CD8-positive, alpha-beta memory T cell (primary cell): ENCODE measurements at regions not wholly inside any gene's neighbourhood (a gene's known extent, or its start where the extent isn't known, plus 50 kb on each side); places are given as distances from the start of the nearest gene placed in this dataset.
"Not testable (repeated sequence)": the region's sequence is repeated elsewhere in the genome, so short reads cannot be mapped to it uniquely, and the experiment has no call there.

Source experiments
- CTCF ChIA-PET: fragments of 350-600 bp; sonication (Branson Sonifier 250); formaldehyde crosslinking; loops from one replicate; lab custom pipeline; 2021; ENCODE audit warnings: antibody characterized with exemption; lab: Charles Lee
- POLR2A ChIA-PET: fragments of 350-600 bp; sonication (Branson Sonifier 250); formaldehyde crosslinking; loops from one replicate; lab custom pipeline; 2021; ENCODE audit warnings: antibody characterized with exemption; lab: Charles Lee
- DNase-seq, 5 donors: peaks; one replicate each; pipeline versions ENCODE4 v3.0.0 to v3.0.0-alpha.2; 2020 to 2022; ENCODE audit warnings: mixed read lengths in 1 of 5
- H3K27ac ChIP-seq: one replicate; pipeline ENCODE4 v1.7.0; 2013; ENCODE audit warnings: low read depth, mild to moderate bottlenecking, low read length, moderate library complexity
- H3K27me3 ChIP-seq: 2 replicates; pipeline ENCODE4 v1.7.0; 2013; ENCODE audit warnings: low read length, mild to moderate bottlenecking; ENCODE audit not compliant: insufficient read depth, poor library complexity, severe bottlenecking
- H3K36me3 ChIP-seq: 2 replicates; pipeline ENCODE4 v1.7.0; 2013; ENCODE audit warnings: mild to moderate bottlenecking, low read length, moderate library complexity; ENCODE audit not compliant: insufficient read depth
- H3K4me1 ChIP-seq: 2 replicates; pipeline ENCODE4 v1.7.0; 2013; ENCODE audit warnings: mild to moderate bottlenecking, low read length, moderate library complexity; ENCODE audit not compliant: insufficient read depth
- H3K4me3 ChIP-seq: 2 replicates; pipeline ENCODE4 v1.7.0; 2013; ENCODE audit warnings: mild to moderate bottlenecking, low read length
- H3K9me3 ChIP-seq: 2 replicates; pipeline ENCODE4 v1.7.0; 2013; ENCODE audit warnings: mild to moderate bottlenecking, low read length
- H3K27ac Mint-ChIP-seq, 8 donors: one replicate each; pipeline ENCODE4 v1.8.0; 2020 to 2021; ENCODE audit warnings: mixed read lengths in 8 of 8, mild to moderate bottlenecking in 6 of 8, inconsistent platforms in 3 of 8, moderate library complexity in 3 of 8
- H3K27me3 Mint-ChIP-seq, 2 donors: one replicate each; pipeline ENCODE4 v1.8.0; 2020 to 2021; ENCODE audit warnings: mixed read lengths in 2 of 2, mild to moderate bottlenecking in 1 of 2, moderate library complexity in 1 of 2
- H3K36me3 Mint-ChIP-seq, 3 donors: one replicate each; pipeline ENCODE4 v1.8.0; 2020 to 2021; ENCODE audit warnings: mixed read lengths in 3 of 3, inconsistent platforms in 1 of 3, mild to moderate bottlenecking in 1 of 3
- H3K4me1 Mint-ChIP-seq, 3 donors: one replicate each; pipeline ENCODE4 v1.8.0; 2020 to 2021; ENCODE audit warnings: mixed read lengths in 3 of 3, inconsistent platforms in 1 of 3, mild to moderate bottlenecking in 1 of 3
- H3K4me3 Mint-ChIP-seq, 7 donors: one replicate each; pipeline ENCODE4 v1.8.0; 2020 to 2021; ENCODE audit warnings: mixed read lengths in 7 of 7, mild to moderate bottlenecking in 6 of 7, moderate library complexity in 4 of 7, inconsistent platforms in 2 of 7
- H3K9me3 Mint-ChIP-seq, 5 donors: one replicate each; pipeline ENCODE4 v1.8.0; 2020 to 2022; ENCODE audit warnings: mixed read lengths in 5 of 5, mild to moderate bottlenecking in 3 of 5, moderate library complexity in 2 of 5, inconsistent platforms in 1 of 5

DNA sequence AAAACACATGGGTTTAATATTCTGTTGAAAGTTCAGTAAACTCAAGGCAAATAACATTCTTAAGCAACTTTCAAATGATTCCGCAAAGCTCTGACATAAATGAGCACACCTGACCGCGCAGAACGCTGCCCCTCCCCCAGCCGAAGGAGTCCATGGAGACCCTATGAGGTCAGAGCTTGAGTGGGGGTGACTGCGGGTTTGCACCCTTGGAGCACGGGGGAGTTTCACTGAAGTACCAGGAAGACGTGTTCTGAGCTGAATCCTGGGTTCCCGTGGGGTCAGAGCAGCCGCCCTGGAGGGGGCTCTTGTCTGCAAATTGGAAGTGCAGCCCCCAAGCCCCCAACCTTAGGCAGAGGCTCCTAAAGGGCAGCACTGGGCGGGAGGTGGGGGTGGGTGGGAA lies 324.1 kb upstream of the SFSWAP start:
- no peaks in the 10 kb centered on the region for H3K9me3 ChIP-seq
- CTCF ChIA-PET = no interaction called here

DNA sequence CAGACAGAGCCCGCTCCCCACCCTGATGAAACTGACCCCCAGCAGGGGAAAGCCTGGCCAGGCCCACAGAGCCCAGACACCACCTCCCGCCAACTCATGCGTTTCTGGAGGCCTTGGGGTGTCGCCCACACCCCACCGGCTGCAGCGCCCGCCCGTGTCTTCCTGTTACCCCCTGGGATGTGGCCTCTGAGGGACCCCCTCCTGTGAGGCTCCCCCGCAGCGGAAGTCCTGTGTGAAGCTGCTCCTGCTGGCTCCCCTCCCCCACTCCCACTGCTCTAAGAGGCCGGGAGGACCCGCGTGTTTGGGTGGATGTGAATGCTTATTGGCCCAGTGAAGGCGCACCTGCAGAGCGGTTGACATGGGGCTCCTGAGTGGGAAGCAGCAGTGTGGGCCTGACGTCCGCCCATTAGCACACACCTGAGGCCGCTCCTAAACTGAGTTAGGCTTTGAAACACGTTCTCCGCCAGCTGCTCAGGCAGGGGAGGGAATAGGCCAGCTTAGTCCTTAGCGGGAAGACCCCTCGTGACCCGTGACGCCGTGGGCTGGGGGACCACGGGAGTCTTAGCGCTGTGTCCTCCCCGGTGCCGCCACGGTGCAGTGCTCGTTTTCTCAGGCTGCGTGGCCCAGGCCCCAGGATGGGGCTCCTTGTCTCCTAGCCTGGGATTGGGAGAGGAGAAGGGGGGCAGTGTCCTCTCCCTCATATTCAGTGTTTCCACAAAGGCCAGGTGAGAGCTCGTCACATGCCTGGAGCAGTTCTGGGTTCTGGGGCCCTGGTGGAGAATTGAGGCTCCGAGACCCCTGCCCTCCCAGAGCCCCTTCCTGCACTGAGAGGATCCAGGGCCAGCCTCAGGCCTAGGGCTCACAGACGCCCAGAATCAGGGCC lies 323.4 kb upstream of the SFSWAP start:
- no peak overlapping the region for H3K27ac Mint-ChIP-seq
- peak in 1 of 5 donors; percentile 2 for DNase-seq
- ChIA-PET CTCF (no interaction called here), POLR2A (no interaction called here)
- Histone ChIP-seq H3K27me3 (no peaks in the 10 kb centered on the region), H3K27ac (no peak overlapping the region), H3K4me1 (no peaks in the 10 kb centered on the region), H3K9me3 (no peaks in the 10 kb centered on the region), H3K36me3 (no peaks in the 10 kb centered on the region), H3K4me3 (no peak overlapping the region)
- H3K4me3 Mint-ChIP-seq = no peak overlapping the region
- peaks cover 0 to 3% (median 0%) of the 10 kb centered on the region in 5 donors for H3K9me3 Mint-ChIP-seq
- no peaks in the 10 kb centered on the region for H3K36me3 Mint-ChIP-seq
- H3K4me1 Mint-ChIP-seq = no peaks in the 10 kb centered on the region
- H3K27me3 Mint-ChIP-seq = peaks cover 10 to 11% of the 10 kb centered on the region in 2 donors

More for the DNA sequence above, 324.1 kb upstream of the SFSWAP start:
- Mint-ChIP-seq H3K9me3 (peaks cover 0 to 1% (median 0%) of the 10 kb centered on the region in 5 donors), H3K4me3 (no peak overlapping the region), H3K27ac (no peak overlapping the region), H3K4me1 (no peaks in the 10 kb centered on the region), H3K27me3 (peaks cover 10 to 11% of the 10 kb centered on the region in 2 donors), H3K36me3 (no peaks in the 10 kb centered on the region)
- POLR2A ChIA-PET = no interaction called here
- no peak overlapping the region for H3K4me3 ChIP-seq
- H3K27ac ChIP-seq = no peak overlapping the region
- no peaks in the 10 kb centered on the region for H3K4me1 ChIP-seq
- H3K27me3 ChIP-seq = no peaks in the 10 kb centered on the region
- H3K36me3 ChIP-seq = no peaks in the 10 kb centered on the region
- peak in 1 of 5 donors; percentile 21 for DNase-seq

DNA sequence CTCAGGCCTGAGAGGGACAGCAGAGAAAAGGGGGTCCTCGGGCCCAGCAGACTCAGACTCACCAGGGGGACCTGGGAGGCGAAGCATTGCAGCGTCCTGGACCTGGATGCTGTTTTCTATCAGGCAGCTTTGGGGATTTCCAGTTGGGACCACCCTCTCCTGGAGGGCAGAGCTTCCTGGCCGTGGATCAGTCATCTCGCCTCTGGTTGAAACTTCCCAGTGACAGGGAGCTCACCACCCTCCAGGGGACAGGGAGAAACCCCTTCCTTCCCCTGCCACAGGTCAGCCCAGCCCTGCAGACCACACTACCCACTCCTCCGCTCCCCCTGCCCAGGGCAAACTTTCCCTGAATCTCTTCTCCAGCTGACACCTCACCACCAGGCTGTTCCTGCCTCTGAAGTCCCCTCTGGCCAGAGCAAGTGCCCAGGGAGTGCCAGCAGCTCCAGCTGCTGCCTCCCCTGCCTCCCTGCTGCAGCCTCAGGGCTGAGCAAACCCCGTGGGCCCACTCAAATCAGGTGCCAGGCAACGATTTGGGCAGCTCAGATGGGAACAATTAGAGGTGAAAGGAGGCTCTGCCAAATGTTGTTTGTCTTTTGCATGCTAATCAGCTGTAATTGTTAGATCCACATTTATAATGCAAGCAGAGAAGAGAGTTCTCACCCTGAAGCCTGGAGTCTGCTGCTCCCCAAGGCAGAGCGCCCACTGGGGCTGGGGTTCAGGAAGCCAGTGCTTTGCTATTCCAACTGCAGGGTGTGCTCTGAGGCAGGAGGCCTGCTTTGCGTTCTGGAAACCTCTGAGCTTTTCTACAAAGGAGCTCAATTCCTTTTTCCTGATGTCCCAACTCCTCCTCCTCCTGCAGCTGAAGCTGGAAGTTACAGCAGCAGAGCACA lies 322.5 kb upstream of the SFSWAP start:
- DNase-seq, H3K27me3 ChIP-seq, H3K4me3 ChIP-seq, H3K4me1 ChIP-seq, H3K36me3 Mint-ChIP-seq, H3K27ac Mint-ChIP-seq, H3K4me1 Mint-ChIP-seq, H3K27ac ChIP-seq, CTCF ChIA-PET, H3K36me3 ChIP-seq, H3K9me3 ChIP-seq, H3K9me3 Mint-ChIP-seq, POLR2A ChIA-PET: not testable (repeated sequence)
- H3K27me3 Mint-ChIP-seq = peaks cover 10 to 11% of the 10 kb centered on the region in 2 donors
- peak overlapping the region in 1 of 7 donors; percentile 13 for H3K4me3 Mint-ChIP-seq

DNA sequence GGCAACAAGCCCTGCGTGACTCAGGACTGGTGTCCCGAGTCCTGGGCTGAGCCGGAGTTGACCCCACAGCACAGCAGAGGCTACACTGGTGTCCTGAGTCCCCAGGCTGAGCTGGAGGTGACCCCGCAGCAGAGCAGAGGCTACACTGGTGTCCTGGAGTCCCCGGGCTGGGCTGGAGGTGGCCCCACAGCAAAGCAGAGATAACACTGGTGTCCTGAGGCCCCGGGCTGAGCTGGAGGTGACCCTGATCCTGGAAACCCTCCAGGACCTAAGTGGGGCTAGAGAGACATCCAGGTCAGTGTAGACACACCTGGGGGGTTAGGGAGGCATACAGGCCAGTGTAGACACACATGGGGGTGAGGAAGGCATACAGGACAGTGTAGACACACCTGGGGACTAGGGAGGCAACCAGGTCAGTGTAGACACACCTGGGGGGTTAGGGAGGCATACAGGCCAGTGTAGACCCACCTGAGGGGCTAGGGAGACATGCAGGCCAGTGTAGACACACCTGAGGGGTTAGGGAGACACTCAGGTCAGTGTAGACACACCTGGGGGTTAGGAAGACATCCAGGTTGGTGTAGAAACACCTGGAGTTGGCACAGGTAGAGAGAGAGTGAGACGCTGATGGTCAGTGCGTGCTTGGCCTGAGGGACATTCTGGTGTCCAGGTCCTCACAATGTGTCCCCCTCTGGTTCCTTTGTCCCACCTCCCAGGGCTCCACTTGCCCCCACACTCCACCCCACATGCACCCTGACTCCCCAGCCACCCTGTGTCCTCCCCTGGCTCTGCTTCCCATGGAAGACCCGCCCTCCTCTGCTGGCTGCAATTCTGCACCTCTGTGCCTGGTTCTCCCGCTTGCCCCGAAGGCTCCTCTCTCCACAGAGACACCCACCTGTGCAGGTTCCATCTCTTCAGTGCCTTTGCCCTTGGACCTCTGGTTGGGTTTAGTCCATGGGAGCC lies 321.6 kb upstream of the SFSWAP start:
- no peak overlapping the region for H3K4me3 ChIP-seq
- Mint-ChIP-seq H3K9me3 (peaks cover 0 to 7% (median 0%) of the 10 kb centered on the region in 5 donors), H3K36me3 (no peaks in the 10 kb centered on the region), H3K4me3 (no peak overlapping the region), H3K27me3 (peaks cover 7 to 10% of the 10 kb centered on the region in 2 donors), H3K27ac (no peak overlapping the region), H3K4me1 (no peaks in the 10 kb centered on the region)
- H3K4me1 ChIP-seq = no peaks in the 10 kb centered on the region
- H3K9me3 ChIP-seq = no peaks in the 10 kb centered on the region
- ChIA-PET POLR2A (no interaction called here), CTCF (no interaction called here)
- no peak overlapping the region for H3K27ac ChIP-seq
- H3K36me3 ChIP-seq = no peaks in the 10 kb centered on the region
- DNase-seq = no peak
- H3K27me3 ChIP-seq = no peaks in the 10 kb centered on the region

DNA sequence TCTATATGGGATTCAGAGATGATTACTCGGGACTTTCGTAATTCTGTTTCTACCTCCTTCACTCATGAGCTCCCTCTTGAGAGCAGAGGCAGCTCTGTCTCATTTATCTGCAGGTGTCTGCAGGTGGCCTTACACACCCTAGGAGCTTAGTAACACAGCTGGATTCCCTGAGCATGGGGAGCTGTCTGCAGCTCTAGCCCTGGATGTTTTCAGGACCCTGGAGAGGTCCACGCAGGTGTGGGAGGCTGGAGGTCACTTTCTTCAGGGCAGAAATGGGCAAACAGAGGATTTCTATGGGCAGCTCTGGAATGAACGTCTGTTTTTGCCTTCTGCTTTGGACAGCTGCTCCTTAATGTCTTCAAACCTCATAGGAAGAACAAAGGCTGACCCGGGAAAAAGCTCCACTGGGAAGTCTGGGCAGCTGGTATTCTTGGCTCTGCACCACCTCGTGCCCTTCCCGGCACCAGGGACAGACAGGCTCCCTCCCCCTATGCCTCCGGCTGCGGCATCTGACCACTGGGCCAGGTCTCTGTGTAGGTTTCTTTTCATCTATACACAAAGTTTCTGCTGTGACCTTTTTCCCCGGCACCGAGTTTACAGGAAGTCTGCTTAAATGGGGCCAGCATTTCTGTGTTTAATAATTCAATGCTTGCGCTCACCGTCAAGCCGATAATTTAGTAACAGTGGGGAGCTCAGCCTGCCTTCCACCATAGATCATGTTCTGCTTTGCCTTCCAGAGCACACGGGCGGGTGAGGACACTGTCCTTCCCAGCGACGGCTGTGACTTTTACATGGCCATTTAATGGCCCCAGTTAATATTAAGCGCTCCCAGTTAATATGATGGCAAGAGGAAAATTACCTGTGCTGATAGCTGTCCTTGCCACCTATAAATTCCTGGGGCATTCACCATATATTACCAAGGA lies 320.2 kb upstream of the SFSWAP start:
- H3K9me3 ChIP-seq = no peaks in the 10 kb centered on the region
- H3K36me3 ChIP-seq = no peaks in the 10 kb centered on the region
- no peak for DNase-seq
- H3K27ac ChIP-seq = no peak overlapping the region
- Mint-ChIP-seq H3K9me3 (peaks cover 0 to 10% (median 2%) of the 10 kb centered on the region in 5 donors), H3K36me3 (no peaks in the 10 kb centered on the region), H3K4me1 (no peaks in the 10 kb centered on the region), H3K27me3 (peaks cover 6 to 10% of the 10 kb centered on the region in 2 donors), H3K4me3 (no peak overlapping the region), H3K27ac (no peak overlapping the region)
- no peak overlapping the region for H3K4me3 ChIP-seq
- ChIA-PET POLR2A (no interaction called here), CTCF (no interaction called here)
- H3K27me3 ChIP-seq = no peaks in the 10 kb centered on the region
- no peaks in the 10 kb centered on the region for H3K4me1 ChIP-seq

DNA sequence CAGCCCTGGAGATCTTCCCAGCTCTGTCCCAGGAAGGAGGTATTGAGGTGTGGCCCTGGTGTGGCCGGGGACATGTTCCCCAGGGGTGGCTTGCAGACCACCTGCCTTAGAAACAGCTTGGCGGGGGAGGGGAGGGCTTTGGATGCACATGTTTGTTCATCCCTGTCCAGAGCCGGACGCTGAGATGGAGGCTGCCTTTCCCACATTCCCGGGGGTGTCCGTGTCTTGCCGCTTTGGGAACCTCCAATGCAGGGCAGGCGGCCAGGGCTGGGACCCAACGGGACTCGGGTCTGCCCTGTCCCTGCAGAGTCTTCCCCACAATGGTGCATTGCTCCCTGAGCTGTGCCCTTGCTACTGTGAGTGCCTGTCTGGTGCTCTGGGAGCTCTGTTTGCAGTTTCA lies 319.5 kb upstream of the SFSWAP start:
- ChIA-PET CTCF (no interaction called here), POLR2A (no interaction called here)
- Mint-ChIP-seq H3K36me3 (no peaks in the 10 kb centered on the region), H3K4me3 (no peak overlapping the region), H3K9me3 (peaks cover 0 to 10% (median 2%) of the 10 kb centered on the region in 5 donors), H3K27me3 (peaks cover 6 to 10% of the 10 kb centered on the region in 2 donors), H3K27ac (peak overlapping the region in 1 of 8 donors; percentile 54), H3K4me1 (no peaks in the 10 kb centered on the region)
- DNase-seq = no peak
- H3K27me3 ChIP-seq = no peaks in the 10 kb centered on the region
- H3K4me3 ChIP-seq = no peak overlapping the region
- H3K27ac ChIP-seq = no peak overlapping the region
- no peaks in the 10 kb centered on the region for H3K9me3 ChIP-seq
- H3K36me3 ChIP-seq = no peaks in the 10 kb centered on the region
- H3K4me1 ChIP-seq = no peaks in the 10 kb centered on the region

DNA sequence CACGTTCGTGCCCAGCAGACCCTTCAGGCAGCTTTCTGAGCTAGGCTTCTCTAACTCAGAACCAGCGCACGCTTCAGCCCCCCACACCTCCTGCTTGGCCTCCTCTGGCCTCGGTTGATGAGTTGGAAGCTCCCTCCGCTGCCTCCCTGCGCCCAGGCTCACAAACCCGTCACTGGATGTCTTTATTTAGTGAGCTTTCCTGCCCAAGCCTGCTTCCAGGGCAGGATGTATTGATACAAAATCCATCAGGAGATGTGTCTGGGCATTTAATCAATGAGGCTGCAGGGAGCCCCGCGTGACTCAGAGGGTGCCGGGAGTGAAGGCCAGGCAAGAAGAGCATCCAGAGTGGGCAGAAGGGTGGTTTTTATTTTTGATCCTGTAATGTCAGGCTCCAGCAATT lies 316.1 kb upstream of the SFSWAP start:
- H3K4me1 ChIP-seq, H3K27me3 ChIP-seq, H3K4me1 Mint-ChIP-seq, H3K27me3 Mint-ChIP-seq, CTCF ChIA-PET, H3K36me3 ChIP-seq, H3K4me3 Mint-ChIP-seq, POLR2A ChIA-PET, H3K27ac Mint-ChIP-seq, H3K27ac ChIP-seq, DNase-seq, H3K4me3 ChIP-seq, H3K9me3 ChIP-seq, H3K36me3 Mint-ChIP-seq: not testable (repeated sequence)
- H3K9me3 Mint-ChIP-seq = peaks cover 8 to 23% (median 19%) of the 10 kb centered on the region in 5 donors
